Fibroblast of lung (primary cell): ENCODE measurements at regions not wholly inside any gene's neighbourhood (a gene's known extent, or its start where the extent isn't known, plus 50 kb on each side); places are given as distances from the start of the nearest gene placed in this dataset.

Experiments
- DNase-seq, 2 donors: peaks; one replicate each; pipeline versions ENCODE4 v3.0.0 to v3.0.0-alpha.2; 2010; ENCODE audit warnings: low read depth in 2 of 2
- H2AFZ ChIP-seq: 2 replicates; pipeline ENCODE4 v1.5.1; 2012; ENCODE audit warnings: low read length, control low read depth, inconsistent platforms
- H3K27ac ChIP-seq: 2 replicates; pipeline ENCODE4 v1.5.1; 2011; ENCODE audit warnings: low read length, control low read depth; ENCODE audit not compliant: insufficient read depth
- H3K27me3 ChIP-seq: 2 replicates; pipeline ENCODE4 v1.5.1; 2011; ENCODE audit warnings: mild to moderate bottlenecking, low read length; ENCODE audit not compliant: control insufficient read depth, insufficient read depth
- H3K36me3 ChIP-seq: 2 replicates; pipeline ENCODE4 v1.5.1; 2011; ENCODE audit warnings: low read length; ENCODE audit not compliant: control insufficient read depth, insufficient read depth
- H3K4me1 ChIP-seq: 2 replicates; pipeline ENCODE4 v1.5.1; 2011; ENCODE audit warnings: low read length; ENCODE audit not compliant: control insufficient read depth, insufficient read depth; ENCODE audit errors: extremely low read depth
- H3K4me2 ChIP-seq: 2 replicates; pipeline ENCODE4 v1.5.1; 2011; ENCODE audit warnings: low read length, control low read depth; ENCODE audit not compliant: insufficient read depth; ENCODE audit errors: extremely low read depth
- H3K4me3 ChIP-seq, 4 experiments: fragments of 200-600 bp in 1 of 4; sonication (generic) in 1 of 4; replicated peaks in 1 of 4; 2 replicates each; pipeline ENCODE4 v1.5.1; 2011 to 2016; ENCODE audit warnings: low read length in 4 of 4, low read depth in 3 of 4, mild to moderate bottlenecking in 3 of 4, control low read depth in 2 of 4, inconsistent platforms in 1 of 4, mixed read lengths in 1 of 4; ENCODE audit not compliant: insufficient read depth in 1 of 4; ENCODE audit errors: control extremely low read depth in 1 of 4
- H3K79me2 ChIP-seq: 2 replicates; pipeline ENCODE4 v1.5.1; 2012; ENCODE audit warnings: mild to moderate bottlenecking, low read length, inconsistent platforms; ENCODE audit not compliant: control insufficient read depth, insufficient read depth
- H3K9ac ChIP-seq: 2 replicates; pipeline ENCODE4 v1.5.1; 2011; ENCODE audit warnings: mild to moderate bottlenecking, low read length, control low read depth; ENCODE audit not compliant: insufficient read depth
- H3K9me3 ChIP-seq: 2 replicates; pipeline ENCODE4 v1.5.1; 2012; ENCODE audit warnings: low read depth, low read length; ENCODE audit not compliant: control insufficient read depth, insufficient read depth
- H4K20me1 ChIP-seq: 2 replicates; pipeline ENCODE4 v1.5.1; 2011; ENCODE audit warnings: low read length; ENCODE audit not compliant: control insufficient read depth, insufficient read depth; ENCODE audit errors: extremely low read depth
- EZH2 ChIP-seq: IDR thresholded peaks from 2 replicates; pipeline ENCODE4 v1.5.1; 2012; ENCODE audit warnings: low read length, control low read depth, mild to moderate bottlenecking; ENCODE audit errors: missing control alignments
- TF ChIP-seq, protein P1 (sequence below), 2 donors: IDR thresholded peaks in 1 of 2; conservative IDR thresholded peaks in 1 of 2; 1 replicate in 1 of 2; 2 replicates in 1 of 2; pipeline ENCODE4 v1.5.1; 2011 to 2012; ENCODE audit warnings: low read length in 2 of 2, control low read depth in 1 of 2, inconsistent platforms in 1 of 2, low read depth in 1 of 2, mild to moderate bottlenecking in 1 of 2

DNA sequence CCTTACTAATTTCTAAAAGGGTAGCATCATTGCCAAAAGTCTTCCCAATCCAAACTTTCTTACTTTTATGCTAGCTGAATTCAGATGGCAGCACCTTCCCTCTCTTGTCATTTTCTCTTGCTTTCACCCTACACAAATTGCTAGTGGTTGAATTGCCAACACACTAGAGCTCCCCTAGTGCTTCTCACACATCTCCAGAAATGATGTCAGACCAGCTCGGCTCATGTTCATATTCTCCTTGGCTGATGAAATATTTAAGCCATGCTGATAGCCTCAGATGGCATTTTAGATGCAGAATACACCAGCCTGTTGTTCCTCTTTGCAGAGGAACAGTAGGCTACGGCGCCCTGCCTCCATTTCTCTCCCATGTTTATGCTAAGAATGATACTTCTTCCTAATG lies 256.9 kb downstream of the PTBP2 start:
- Histone ChIP-seq H3K4me1 (no peaks in the 10 kb centered on the region), H3K27me3 (no peaks in the 10 kb centered on the region), H2AFZ (no peak overlapping the region), H3K27ac (no peak overlapping the region), H3K4me2 (no peak overlapping the region), H3K9me3 (no peaks in the 10 kb centered on the region), H4K20me1 (no peaks in the 10 kb centered on the region), H3K9ac (no peak overlapping the region), H3K79me2 (no peaks in the 10 kb centered on the region), H3K36me3 (no peaks in the 10 kb centered on the region), H3K4me3 (no peak overlapping the region)
- no peak for DNase-seq
- TF ChIP-seq EZH2, result no peak
- TF ChIP-seq, protein P1, sequence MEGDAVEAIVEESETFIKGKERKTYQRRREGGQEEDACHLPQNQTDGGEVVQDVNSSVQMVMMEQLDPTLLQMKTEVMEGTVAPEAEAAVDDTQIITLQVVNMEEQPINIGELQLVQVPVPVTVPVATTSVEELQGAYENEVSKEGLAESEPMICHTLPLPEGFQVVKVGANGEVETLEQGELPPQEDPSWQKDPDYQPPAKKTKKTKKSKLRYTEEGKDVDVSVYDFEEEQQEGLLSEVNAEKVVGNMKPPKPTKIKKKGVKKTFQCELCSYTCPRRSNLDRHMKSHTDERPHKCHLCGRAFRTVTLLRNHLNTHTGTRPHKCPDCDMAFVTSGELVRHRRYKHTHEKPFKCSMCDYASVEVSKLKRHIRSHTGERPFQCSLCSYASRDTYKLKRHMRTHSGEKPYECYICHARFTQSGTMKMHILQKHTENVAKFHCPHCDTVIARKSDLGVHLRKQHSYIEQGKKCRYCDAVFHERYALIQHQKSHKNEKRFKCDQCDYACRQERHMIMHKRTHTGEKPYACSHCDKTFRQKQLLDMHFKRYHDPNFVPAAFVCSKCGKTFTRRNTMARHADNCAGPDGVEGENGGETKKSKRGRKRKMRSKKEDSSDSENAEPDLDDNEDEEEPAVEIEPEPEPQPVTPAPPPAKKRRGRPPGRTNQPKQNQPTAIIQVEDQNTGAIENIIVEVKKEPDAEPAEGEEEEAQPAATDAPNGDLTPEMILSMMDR (conservative IDR thresholded peaks at IDR 0.05 in 1 of 2, IDR thresholded peaks at IDR 0.05 in 1 of 2; ENCODE audit: low read depth in 1 of 2, low read length in 2 of 2), result no peak

DNA sequence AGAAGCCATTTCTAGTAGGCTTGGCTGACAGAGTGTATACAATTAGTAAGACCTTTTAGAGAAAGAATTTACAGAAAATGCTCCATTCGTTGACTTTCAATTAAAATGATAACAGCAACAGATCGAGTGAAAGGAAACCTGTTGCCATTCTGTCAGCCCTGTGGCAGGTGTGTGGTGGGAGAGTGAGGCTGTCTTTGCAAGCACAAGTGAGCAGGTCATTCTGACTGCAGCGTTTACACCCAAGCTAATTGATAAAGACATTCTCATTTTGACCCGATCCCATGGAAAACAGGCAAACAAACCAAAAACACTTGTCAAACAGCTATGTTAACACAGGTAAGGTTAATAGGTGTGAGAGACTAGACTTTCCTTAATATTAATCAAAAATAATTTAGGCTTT lies 257.3 kb downstream of the PTBP2 start:
- Histone ChIP-seq H3K4me3 (no peak overlapping the region), H3K79me2 (no peaks in the 10 kb centered on the region), H3K27ac (no peak overlapping the region), H3K9me3 (no peaks in the 10 kb centered on the region), H3K4me2 (no peak overlapping the region), H3K27me3 (no peaks in the 10 kb centered on the region), H2AFZ (no peak overlapping the region), H3K9ac (no peak overlapping the region), H3K4me1 (no peaks in the 10 kb centered on the region), H3K36me3 (no peaks in the 10 kb centered on the region), H4K20me1 (no peaks in the 10 kb centered on the region)
- TF ChIP-seq, protein P1 (conservative IDR thresholded peaks at IDR 0.05 in 1 of 2, IDR thresholded peaks at IDR 0.05 in 1 of 2; ENCODE audit: low read depth in 1 of 2, low read length in 2 of 2), result no peak
- TF ChIP-seq EZH2, result no peak
- DNase-seq, result no peak

DNA sequence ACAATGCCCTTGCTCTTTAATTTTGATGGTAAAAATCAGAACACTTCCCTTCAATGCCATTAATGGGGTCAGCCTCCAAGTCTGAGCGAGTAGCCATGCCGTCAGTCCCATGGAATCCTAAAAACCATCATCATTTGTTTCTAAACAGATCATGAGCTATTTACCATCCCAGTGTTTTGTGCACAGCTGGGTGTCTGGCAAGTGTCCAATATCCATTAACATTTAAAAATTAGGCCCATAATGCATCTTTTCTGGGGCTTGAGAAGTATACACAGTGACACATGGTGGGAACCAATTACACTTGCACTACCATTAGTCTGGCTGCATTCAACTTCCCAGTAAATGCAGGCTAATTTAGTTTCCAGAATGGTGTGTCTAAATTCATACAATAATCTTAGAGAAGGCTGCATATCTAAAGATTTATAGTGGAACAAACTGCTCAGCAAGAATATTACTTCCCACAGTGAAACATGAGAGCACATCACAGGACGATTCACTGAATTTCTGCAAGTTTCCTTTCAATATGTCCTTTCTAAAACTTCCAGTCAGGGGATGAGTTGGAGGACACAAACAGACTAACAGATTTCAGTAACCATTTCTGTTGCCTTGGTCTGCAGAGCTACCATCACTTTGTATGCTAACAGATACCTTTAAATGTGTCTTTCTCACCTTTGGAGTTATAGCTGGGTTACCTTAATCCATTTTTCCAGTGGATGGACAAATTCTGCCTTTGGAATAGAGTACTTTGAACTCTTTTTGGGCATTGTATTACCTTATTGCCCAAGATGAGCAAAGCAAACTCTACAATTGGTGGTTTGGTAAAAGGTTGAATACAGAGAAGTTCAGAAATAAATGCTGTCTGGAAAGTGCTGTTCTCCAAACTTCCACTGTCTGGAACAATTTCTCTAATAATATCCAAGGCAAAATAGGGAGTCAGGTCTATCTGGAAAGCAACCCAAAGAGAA lies 258.0 kb downstream of the PTBP2 start:
- DNase-seq, result peak; percentile 20 to 64
- Histone ChIP-seq H3K27me3 (no peaks in the 10 kb centered on the region), H3K36me3 (no peaks in the 10 kb centered on the region), H3K27ac (no peak overlapping the region), H3K9ac (no peak overlapping the region), H2AFZ (no peak overlapping the region), H3K4me1 (no peaks in the 10 kb centered on the region), H3K9me3 (no peaks in the 10 kb centered on the region), H3K79me2 (no peaks in the 10 kb centered on the region), H3K4me2 (no peak overlapping the region), H4K20me1 (no peaks in the 10 kb centered on the region), H3K4me3 (no peak overlapping the region)
- TF ChIP-seq EZH2, result no peak
- TF ChIP-seq, protein P1 (conservative IDR thresholded peaks at IDR 0.05 in 1 of 2, IDR thresholded peaks at IDR 0.05 in 1 of 2; ENCODE audit: low read depth in 1 of 2, low read length in 2 of 2), result no peak
